Thymus (tissue), 11 donors: ENCODE measurements at regions not wholly inside any gene's neighbourhood (a gene's known extent, or its start where the extent isn't known, plus 50 kb on each side); places are given as distances from the start of the nearest gene placed in this dataset.

ENCODE experiments used
- DNase-seq, 9 donors: peaks; one replicate each; pipeline ENCODE4 v3.0.0-alpha.2; 2013; ENCODE audit warnings: low spot score in 9 of 9, low read depth in 6 of 9, missing footprints in 1 of 9
- H3K27ac ChIP-seq, 2 donors: one replicate each; pipeline ENCODE4 v1.5.1; 2013; ENCODE audit warnings: control low read depth in 1 of 2, low read depth in 1 of 2, low read length in 1 of 2, mild to moderate bottlenecking in 1 of 2, moderate library complexity in 1 of 2
- H3K27me3 ChIP-seq, 2 donors: one replicate each; pipeline ENCODE4 v1.5.1; 2013; ENCODE audit warnings: low read length in 1 of 2; ENCODE audit not compliant: control insufficient read depth in 2 of 2, insufficient read depth in 1 of 2
- H3K36me3 ChIP-seq, 2 donors: one replicate each; pipeline ENCODE4 v1.5.1; 2013; ENCODE audit warnings: low read length in 1 of 2, mild to moderate bottlenecking in 1 of 2, moderate library complexity in 1 of 2; ENCODE audit not compliant: control insufficient read depth in 2 of 2, insufficient read depth in 2 of 2
- H3K4me1 ChIP-seq, 2 donors: one replicate each; pipeline ENCODE4 v1.5.1; 2013; ENCODE audit warnings: low read length in 2 of 2; ENCODE audit not compliant: control insufficient read depth in 2 of 2, insufficient read depth in 2 of 2
- H3K4me3 ChIP-seq, 2 donors: one replicate each; pipeline ENCODE4 v1.5.1; 2013; ENCODE audit warnings: low read length in 2 of 2, control low read depth in 1 of 2, mild to moderate bottlenecking in 1 of 2
- H3K9me3 ChIP-seq, 2 donors: one replicate each; pipeline ENCODE4 v1.5.1; 2013; ENCODE audit warnings: low read length in 1 of 2, mild to moderate bottlenecking in 1 of 2; ENCODE audit not compliant: control insufficient read depth in 2 of 2, insufficient read depth in 1 of 2
- WGBS: extraction: QIAGEN DNeasy Blood & Tissue Kit; methylation state at CpG from one replicate; pipeline ENCODE4 v1.1.7; 2013; 5-methylcytosine and 5-hydroxymethylcytosine counted together
- donor health status: healthy.

- no peak for DNase-seq
- WGBS = 89% methylated on average over 13 of the region's 13 CpGs
- H3K27ac ChIP-seq = no peak overlapping the region
- H3K9me3 ChIP-seq = peaks cover 0 to 1% of the 10 kb centered on the region in 2 donors
- H3K27me3 ChIP-seq = peaks cover 4 to 12% of the 10 kb centered on the region in 2 donors
- no peaks in the 10 kb centered on the region for H3K4me1 ChIP-seq
- H3K4me3 ChIP-seq = no peak overlapping the region
- no peaks in the 10 kb centered on the region for H3K36me3 ChIP-seq
Measured at GRCh38 chr5:3202570-3202969, 393.1 kb upstream of the IRX1 start.

GRCh38 chr5:3201941-3202340 lies 393.7 kb upstream of the IRX1 start:
- Histone ChIP-seq H3K27ac (no peak overlapping the region), H3K4me1 (no peaks in the 10 kb centered on the region), H3K4me3 (no peak overlapping the region), H3K9me3 (peaks cover 0 to 4% of the 10 kb centered on the region in 2 donors), H3K27me3 (peaks cover 10 to 18% of the 10 kb centered on the region in 2 donors), H3K36me3 (no peaks in the 10 kb centered on the region)
- no peak for DNase-seq
- WGBS = 98% methylated on average over 6 of the region's 6 CpGs

DNA sequence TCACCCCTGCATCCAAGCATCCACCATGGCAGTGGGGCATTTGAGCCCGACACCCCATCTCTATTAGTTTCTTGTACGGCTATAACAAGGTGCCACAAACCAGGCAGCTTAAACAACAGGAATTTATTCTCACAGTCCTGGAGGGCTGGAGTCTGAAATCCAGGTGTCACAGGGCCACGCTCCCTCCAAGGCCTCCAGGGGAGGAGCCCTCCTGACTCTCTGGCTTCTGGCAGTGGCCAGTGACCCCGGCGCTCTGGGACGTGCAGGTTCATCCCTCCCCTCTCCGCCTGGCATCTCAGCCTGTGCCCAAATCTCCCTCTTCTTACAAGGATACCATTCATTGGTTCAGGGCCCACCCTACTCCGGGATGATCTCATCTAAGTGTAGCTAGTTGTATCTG lies 394.5 kb upstream of the IRX1 start:
- 88% methylated on average over 8 of the region's 8 CpGs for WGBS
- H3K27ac ChIP-seq = no peak overlapping the region

GRCh38 chr5:3199962-3200755 lies 395.5 kb upstream of the IRX1 start:
- Histone ChIP-seq H3K9me3 (peaks cover 0 to 4% of the 10 kb centered on the region in 2 donors), H3K4me3 (no peak overlapping the region), H3K36me3 (no peaks in the 10 kb centered on the region), H3K27ac (no peak overlapping the region), H3K27me3 (peaks cover 13 to 26% of the 10 kb centered on the region in 2 donors), H3K4me1 (no peaks in the 10 kb centered on the region)
- no peak for DNase-seq
- WGBS = 76% methylated on average over 15 of the region's 15 CpGs

More for the DNA sequence above, 394.5 kb upstream of the IRX1 start:
- Histone ChIP-seq H3K9me3 (peaks cover 0 to 4% of the 10 kb centered on the region in 2 donors), H3K27me3 (peaks cover 13 to 23% of the 10 kb centered on the region in 2 donors), H3K36me3 (no peaks in the 10 kb centered on the region), H3K4me3 (no peak overlapping the region), H3K4me1 (no peaks in the 10 kb centered on the region)
- DNase-seq = no peak

GRCh38 chr5:3198074-3198449 lies 397.6 kb upstream of the IRX1 start:
- H3K4me3 ChIP-seq = no peak overlapping the region
- no peak overlapping the region for H3K27ac ChIP-seq
- no peak for DNase-seq
- peaks cover 0 to 4% of the 10 kb centered on the region in 2 donors for H3K9me3 ChIP-seq
- 29% methylated on average over 7 of the region's 7 CpGs for WGBS
- peaks cover 13 to 35% of the 10 kb centered on the region in 2 donors for H3K27me3 ChIP-seq
- H3K4me1 ChIP-seq = no peaks in the 10 kb centered on the region
- H3K36me3 ChIP-seq = no peaks in the 10 kb centered on the region

- no peak for DNase-seq
- Histone ChIP-seq H3K9me3 (peaks cover 0 to 4% of the 10 kb centered on the region in 2 donors), H3K4me3 (no peak overlapping the region), H3K27me3 (peaks cover 13 to 35% of the 10 kb centered on the region in 2 donors), H3K4me1 (no peaks in the 10 kb centered on the region), H3K36me3 (no peaks in the 10 kb centered on the region), H3K27ac (no peak overlapping the region)
- whole genome bisulfite sequencing = 5% methylated on average over 29 of the region's 29 CpGs
Measured at GRCh38 chr5:3197304-3198073, 398.1 kb upstream of the IRX1 start.

- no peak overlapping the region for H3K27ac ChIP-seq
- DNase-seq = no peak
- H3K27me3 ChIP-seq = peaks cover 13 to 35% of the 10 kb centered on the region in 2 donors
- WGBS = 60% methylated on average over 8 of the region's 8 CpGs
- no peak overlapping the region for H3K4me3 ChIP-seq
- no peaks in the 10 kb centered on the region for H3K36me3 ChIP-seq
- H3K9me3 ChIP-seq = peaks cover 0 to 4% of the 10 kb centered on the region in 2 donors
- no peaks in the 10 kb centered on the region for H3K4me1 ChIP-seq
Measured at GRCh38 chr5:3195994-3196393, 399.6 kb upstream of the IRX1 start.

- peaks cover 13 to 33% of the 10 kb centered on the region in 2 donors for H3K27me3 ChIP-seq
- no peak overlapping the region for H3K27ac ChIP-seq
- H3K36me3 ChIP-seq = no peaks in the 10 kb centered on the region
- no peak for DNase-seq
- H3K4me3 ChIP-seq = no peak overlapping the region
- H3K9me3 ChIP-seq = peaks cover 0 to 4% of the 10 kb centered on the region in 2 donors
- no peaks in the 10 kb centered on the region for H3K4me1 ChIP-seq
- 46% methylated on average over 13 of the region's 13 CpGs for WGBS
Measured at GRCh38 chr5:3194684-3195083, 400.9 kb upstream of the IRX1 start.

GRCh38 chr5:3194271-3194670 lies 401.4 kb upstream of the IRX1 start:
- H3K27me3 ChIP-seq = peaks cover 13 to 30% of the 10 kb centered on the region in 2 donors

More at GRCh38 chr5:3194271-3194670, 401.4 kb upstream of the IRX1 start:
- Histone ChIP-seq H3K9me3 (peaks cover 0 to 4% of the 10 kb centered on the region in 2 donors), H3K4me3 (no peak overlapping the region), H3K4me1 (no peaks in the 10 kb centered on the region), H3K27ac (no peak overlapping the region), H3K36me3 (no peaks in the 10 kb centered on the region)
- WGBS = 49% methylated on average over 7 of the region's 7 CpGs
- DNase-seq = no peak
